ENCODE measurements at regions not wholly inside any gene's neighbourhood (a gene's known extent, or its start where the extent isn't known, plus 50 kb on each side); places are given as distances from the start of the nearest gene placed in this dataset.

DNA sequence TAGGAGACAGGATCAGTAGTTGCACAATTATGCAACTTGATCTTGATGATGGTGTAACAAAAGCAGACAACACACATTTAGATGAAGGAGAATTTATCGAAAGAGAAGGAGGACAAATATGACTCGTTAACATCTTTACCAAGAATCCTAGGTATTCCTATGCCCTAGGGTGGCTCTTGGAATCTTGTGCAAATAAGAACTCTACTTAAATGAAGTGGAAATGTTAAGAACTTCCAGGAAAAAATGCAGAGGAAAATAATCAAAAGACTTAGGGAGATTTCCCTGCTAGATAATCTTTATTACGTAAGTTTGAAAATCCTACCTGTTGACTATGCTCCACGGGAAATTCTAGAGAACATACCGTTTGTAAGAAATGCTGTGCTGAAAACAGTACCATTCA lies 485.4 kb downstream of the POM121L12 start:
- ATAC-seq, result no peak
- DNase-seq, result no peak

DNA sequence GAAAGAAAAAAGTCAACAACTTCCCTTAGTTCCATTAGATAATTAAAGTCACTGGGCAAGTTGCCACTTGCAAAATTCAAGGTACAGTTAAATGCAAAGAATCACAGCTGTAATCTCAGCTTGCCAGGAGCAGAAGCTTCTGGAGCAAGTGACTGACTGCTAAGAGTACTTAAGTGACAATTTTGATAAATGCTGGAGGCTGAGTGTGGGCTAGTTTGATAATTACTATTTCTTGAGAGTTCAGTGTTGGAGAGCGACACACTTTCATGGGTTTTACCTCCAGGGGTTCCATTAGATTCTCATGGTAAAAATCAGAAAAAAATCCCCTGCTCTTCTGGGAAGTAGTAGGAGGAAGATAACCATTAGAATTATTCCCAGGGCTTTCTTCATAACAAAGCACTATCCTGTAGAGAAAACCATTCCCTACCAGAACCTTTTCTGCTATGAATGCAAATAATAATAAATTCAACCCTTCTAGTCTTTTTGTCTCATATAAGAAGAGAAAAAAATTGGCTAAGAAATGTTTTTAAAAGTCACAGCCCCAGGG lies 486.3 kb downstream of the POM121L12 start:
- DNase-seq, result no peak
- ATAC-seq, result no peak

DNA sequence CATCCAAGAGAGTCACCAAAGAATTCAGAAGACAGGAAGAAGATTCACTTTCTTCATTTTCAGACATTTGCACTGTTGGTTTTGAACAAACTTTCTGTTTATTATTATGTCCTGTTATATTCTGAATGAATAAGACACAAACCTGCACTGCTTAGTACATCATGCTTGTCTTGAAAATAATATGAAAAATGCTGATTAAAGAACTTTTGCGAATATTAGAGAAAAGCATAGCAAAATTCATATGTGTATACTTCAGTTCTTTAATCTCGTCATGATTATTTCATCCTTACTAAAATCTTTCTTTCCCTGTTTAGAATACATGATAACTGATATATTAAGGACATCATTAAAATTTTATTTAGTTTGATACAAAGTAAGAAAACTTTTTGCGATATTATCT lies 504.1 kb downstream of the POM121L12 start:
- DNase-seq (no peak), ATAC-seq (no peak)

DNA sequence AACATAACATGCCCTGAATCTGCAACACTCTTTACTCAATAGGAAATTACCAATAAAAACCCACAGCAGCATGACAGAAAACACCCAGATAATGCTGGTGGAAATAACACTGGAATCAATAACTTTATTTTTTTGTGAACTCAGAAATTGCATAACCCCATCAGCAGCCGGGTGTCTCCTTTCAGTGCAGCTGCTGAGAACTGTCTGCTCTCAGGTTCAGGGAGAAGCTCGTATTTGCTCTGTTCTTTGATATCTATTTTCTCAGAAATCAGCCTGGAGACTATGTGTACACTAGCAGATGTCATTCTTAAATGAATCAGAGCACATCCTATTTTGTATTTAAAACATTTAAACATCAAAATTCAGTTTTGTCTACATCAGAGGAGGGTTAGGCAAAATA lies 506.0 kb downstream of the POM121L12 start:
- no peak for ATAC-seq
- no peak for DNase-seq

DNA sequence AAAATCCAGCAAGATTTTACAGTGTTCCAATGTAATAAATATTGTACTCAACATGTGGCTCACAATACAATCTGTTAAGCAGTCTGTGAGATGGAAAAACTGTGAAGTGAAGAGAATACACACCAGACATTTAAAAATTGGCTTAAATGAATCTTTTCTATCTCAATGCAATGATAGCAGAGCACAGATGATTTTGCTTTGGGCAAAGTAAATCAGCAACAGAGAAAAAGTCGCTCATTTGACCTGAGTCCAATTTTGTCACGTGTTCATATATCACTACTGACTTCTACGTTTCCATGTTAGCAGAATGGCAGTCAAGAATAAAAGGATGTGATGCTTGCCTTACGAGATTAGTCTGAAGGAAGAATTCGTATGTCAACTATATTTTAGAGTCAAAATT lies 506.7 kb downstream of the POM121L12 start:
- ATAC-seq, result no peak
- DNase-seq, result no peak

Measured in stimulated activated naive CD8-positive, alpha-beta T cell treated with anti-CD3 and anti-CD28 coated beads, Interleukin-15, Interleukin-2, amounts not matched to agents 100 U/mL and 50 U/mL, for 24 hours (primary cell).